ENCODE measurements at regions not wholly inside any gene's neighbourhood (a gene's known extent, or its start where the extent isn't known, plus 50 kb on each side); places are given as distances from the start of the nearest gene placed in this dataset.

- H2AK5ac ChIP-seq (ENCODE audit: low read depth, low read length), result no peak overlapping the region
- in situ Hi-C loops (cut with MboI; ENCODE audit: low sequenced_read_pairs), result no loop called here
- no peak overlapping the region for H4K5ac ChIP-seq (ENCODE audit: low read depth, low read length)
- no peak overlapping the region for H3K4me2 ChIP-seq (ENCODE audit: low read depth, low read length)
- ATAC-seq (ENCODE audit: low read depth), result no peak
- 0 out of 2 replicates have a peak, but pooled peaks cover 1% of the 10 kb centered on the region for H3K4me1 ChIP-seq (ENCODE audit: control insufficient read depth, insufficient read depth, low read length)
- TF ChIP-seq RFX5 (IDR thresholded peaks at IDR 0.05; ENCODE audit: low read depth, low read length), result no peak
- TF ChIP-seq MAFK (IDR thresholded peaks at IDR 0.05; ENCODE audit: low read depth, low read length), result no peak
- no peak for TF ChIP-seq SMC3 (IDR thresholded peaks at IDR 0.05; ENCODE audit: low read depth, low read length)
- TF ChIP-seq USF2 (IDR thresholded peaks at IDR 0.05; ENCODE audit: low read depth, low read length), result no peak
- no peak for TF ChIP-seq ELK1 (IDR thresholded peaks at IDR 0.05; ENCODE audit: borderline replicate concordance, low read depth, low read length)
- no peak for TF ChIP-seq MXI1 (IDR thresholded peaks at IDR 0.05; ENCODE audit: borderline replicate concordance, low read depth, low read length)
- TF ChIP-seq MAZ (IDR thresholded peaks at IDR 0.05; ENCODE audit: borderline replicate concordance, low read depth, low read length), result no peak
- TF ChIP-seq POLR2A (IDR thresholded peaks at IDR 0.05; ENCODE audit: low read depth, low read length), result no peak
- TF ChIP-seq CEBPB (IDR thresholded peaks at IDR 0.05; ENCODE audit: low read depth, low read length), result no peak
- no peak for TF ChIP-seq FOS (IDR thresholded peaks at IDR 0.05; ENCODE audit: low read depth, low read length)
- TF ChIP-seq BHLHE40 (IDR thresholded peaks at IDR 0.05; ENCODE audit: low read depth, low read length), result no peak
- TF ChIP-seq CHD1 (IDR thresholded peaks at IDR 0.05; ENCODE audit: low read depth, low read length), result no peak
- 57% methylated on average over 1 of the region's 5 CpGs; no CpG with 5 or more reads in 1 of the 2 experiments for WGBS, 2 experiments (ENCODE audit: extremely low coverage in 2 of 2, insufficient read length in 1 of 2)
- H3K23ac ChIP-seq (ENCODE audit: low read depth, low read length), result no peak overlapping the region
- no peak for DNase-seq
- ChIA-PET POLR2A (ENCODE audit: unreplicated experiment) (no interaction called here), CTCF (interaction anchor here (1.0 kb wide), 1 partner anchor 13 kb away, joined by 3 read pairs; no protein-coding TSS in a partner anchor)
- no peak overlapping the region for H3K18ac ChIP-seq (ENCODE audit: low read depth, low read length)
- no peak overlapping the region for H2BK120ac ChIP-seq (ENCODE audit: low read depth, low read length)
- H2AFZ ChIP-seq (replicated peaks; ENCODE audit: low read length, poor library complexity), result no peak overlapping the region
- no peak overlapping the region for H2BK5ac ChIP-seq (ENCODE audit: low read depth, low read length, poor library complexity, severe bottlenecking)
- no peak overlapping the region for H2BK15ac ChIP-seq (ENCODE audit: low read depth, low read length)
- H3K14ac ChIP-seq (replicated peaks; ENCODE audit: low read depth, low read length), result no peak overlapping the region
- H4K8ac ChIP-seq (ENCODE audit: low read depth in 2 of 2, low read length in 2 of 2), result no peak overlapping the region
- no peaks in the 10 kb centered on the region for H3K36me3 ChIP-seq (ENCODE audit: control insufficient read depth, insufficient read depth, low read length)
- no peaks in the 10 kb centered on the region for H3K9me1 ChIP-seq (ENCODE audit: insufficient read depth, low read length)
- no peak overlapping the region for H3K56ac ChIP-seq (ENCODE audit: extremely low read depth, insufficient read depth, low read length)
- H3K9ac ChIP-seq (ENCODE audit: low read depth, low read length), result no peak overlapping the region
- peaks cover 3% of the 10 kb centered on the region; the same call in 1 of the 2 replicates for H3K27me3 ChIP-seq (ENCODE audit: control insufficient read depth, insufficient read depth, low read length)
- dilution Hi-C loops (cut with HindIII; ENCODE audit: low sequenced_read_pairs, unreplicated experiment), result no loop called here
- no peaks in the 10 kb centered on the region for H3K9me3 ChIP-seq (ENCODE audit: control insufficient read depth, insufficient read depth, low read length)
- no peaks in the 10 kb centered on the region for H3K79me1 ChIP-seq (ENCODE audit: low read depth in 1 of 2, low read length in 2 of 2)
- no peak overlapping the region for H4K91ac ChIP-seq (ENCODE audit: insufficient read depth, low read depth, low read length)
- no peak overlapping the region for H2AK9ac ChIP-seq (replicated peaks; ENCODE audit: low read depth, low read length, poor library complexity)
- BruUV-seq (replicated peaks), result no TSS peak
- H3K4ac ChIP-seq (ENCODE audit: low read depth, low read length), result no peak overlapping the region
- no peaks in the 10 kb centered on the region for H4K20me1 ChIP-seq (ENCODE audit: insufficient read depth, low read length)
- H3K4me3 ChIP-seq (ENCODE audit: insufficient read depth, low read depth, low read length), result no peak overlapping the region
- intact Hi-C loops (cut with micrococcal nuclease), result no loop called here
- H2BK20ac ChIP-seq (ENCODE audit: low read depth, low read length), result no peak overlapping the region
- H3K27ac ChIP-seq (ENCODE audit: insufficient read depth, low read length), result no peak overlapping the region
Observed at GRCh38 chr1:117271129-117271528, 60.4 kb upstream of the VTCN1 start.

All from IMR-90 (cell line).